Memory B cell (primary cell): ENCODE measurements at regions not wholly inside any gene's neighbourhood (a gene's known extent, or its start where the extent isn't known, plus 50 kb on each side); places are given as distances from the start of the nearest gene placed in this dataset.

ENCODE experiments used
- ATAC-seq: fragments of 150-1000 bp; cut with Tn5 transposase; 2 replicates; pipeline ENCODE4 v1.10.0; 2021; ENCODE audit warnings: low read depth, mild to moderate bottlenecking, moderate library complexity
- DNase-seq, 2 donors: peaks; one replicate each; pipeline ENCODE4 v3.0.0; 2022; ENCODE audit warnings: low spot score in 2 of 2
- H3K27ac Mint-ChIP-seq: one replicate; pipeline ENCODE4 v1.8.0; 2022; ENCODE audit warnings: mild to moderate bottlenecking, moderate library complexity, mixed read lengths
- H3K27me3 Mint-ChIP-seq: one replicate; pipeline ENCODE4 v1.8.0; 2022; ENCODE audit warnings: mixed read lengths
- H3K36me3 Mint-ChIP-seq: one replicate; pipeline ENCODE4 v1.8.0; 2022; ENCODE audit warnings: mild to moderate bottlenecking, mixed read lengths
- H3K4me1 Mint-ChIP-seq: one replicate; pipeline ENCODE4 v1.8.0; 2022; ENCODE audit warnings: mixed read lengths
- H3K4me3 Mint-ChIP-seq: one replicate; pipeline ENCODE4 v1.8.0; 2022; ENCODE audit warnings: mild to moderate bottlenecking, moderate library complexity, mixed read lengths
- H3K9me3 Mint-ChIP-seq: one replicate; pipeline ENCODE4 v1.8.0; 2022; ENCODE audit warnings: mixed read lengths

- no peak for DNase-seq
- H3K9me3 Mint-ChIP-seq = peaks cover 4% of the 10 kb centered on the region
- ATAC-seq = no peak
These were observed 307.7 kb upstream of the ARSJ start for GRCh38 chr4:114287079-114287696.

DNA sequence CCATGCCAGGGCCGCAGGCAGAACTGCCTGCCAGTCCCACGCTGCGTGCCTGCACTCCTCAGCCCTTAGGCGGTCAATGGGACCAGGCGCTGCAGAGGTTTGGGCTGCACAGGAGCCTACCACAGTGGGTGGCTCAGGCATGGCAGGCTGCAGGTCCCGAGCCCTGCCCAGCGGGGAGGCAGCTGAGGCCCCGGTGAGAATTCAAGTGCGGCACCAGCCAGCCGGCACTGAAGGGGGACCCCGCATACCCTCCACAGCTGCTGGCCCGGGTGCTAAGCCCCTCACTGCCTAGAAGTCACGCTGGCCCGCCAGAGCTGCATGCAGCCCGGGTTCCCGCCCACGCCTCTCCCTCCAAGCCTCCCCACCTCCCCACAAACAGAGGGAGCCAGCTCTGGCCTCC is 302.5 kb upstream of the UGT8 start:
- no peak for ATAC-seq
- Mint-ChIP-seq H3K27ac (no peak overlapping the region), H3K9me3 (peaks cover 12% of the 10 kb centered on the region), H3K27me3 (no peaks in the 10 kb centered on the region), H3K36me3 (peaks cover 2% of the 10 kb centered on the region), H3K4me3 (no peak overlapping the region), H3K4me1 (peaks cover 3% of the 10 kb centered on the region)
- DNase-seq = no peak

More at GRCh38 chr4:114287079-114287696, 307.7 kb upstream of the ARSJ start:
- Mint-ChIP-seq H3K4me3 (no peak overlapping the region), H3K4me1 (peaks cover 4% of the 10 kb centered on the region), H3K27ac (no peak overlapping the region), H3K27me3 (peaks cover 7% of the 10 kb centered on the region), H3K36me3 (peaks cover 2% of the 10 kb centered on the region)

GRCh38 chr4:114302472-114302871 is 296.1 kb upstream of the UGT8 start:
- ATAC-seq = no peak
- peaks cover 4% of the 10 kb centered on the region for H3K27me3 Mint-ChIP-seq
- peaks cover 3% of the 10 kb centered on the region for H3K4me1 Mint-ChIP-seq
- no peak for DNase-seq
- no peak overlapping the region for H3K4me3 Mint-ChIP-seq
- no peak overlapping the region for H3K27ac Mint-ChIP-seq
- H3K9me3 Mint-ChIP-seq = peaks cover 5% of the 10 kb centered on the region
- peaks cover 2% of the 10 kb centered on the region for H3K36me3 Mint-ChIP-seq

DNA sequence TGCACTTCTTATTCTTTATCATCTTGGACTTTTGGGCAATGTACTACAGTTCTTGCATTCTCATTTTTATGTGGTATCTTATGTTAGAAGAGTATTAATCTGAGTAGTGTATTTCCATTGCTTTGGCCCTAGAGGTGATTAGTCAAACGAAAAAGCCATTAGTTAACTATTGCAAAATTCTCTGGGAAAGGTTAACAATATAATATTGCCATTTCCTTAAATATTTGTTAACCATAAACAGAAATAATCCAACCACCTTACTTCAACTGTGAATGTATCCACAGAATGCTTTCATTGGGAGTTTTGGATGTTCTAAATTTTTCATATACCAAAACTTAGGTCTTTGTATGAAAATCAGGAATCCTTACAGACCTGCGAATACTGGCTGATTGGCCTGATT is 294.6 kb upstream of the UGT8 start:
- H3K27ac Mint-ChIP-seq = no peak overlapping the region
- H3K9me3 Mint-ChIP-seq = peaks cover 5% of the 10 kb centered on the region
- DNase-seq = no peak
- peaks cover 3% of the 10 kb centered on the region for H3K4me1 Mint-ChIP-seq
- no peak for ATAC-seq
- H3K27me3 Mint-ChIP-seq = peaks cover 7% of the 10 kb centered on the region
- H3K4me3 Mint-ChIP-seq = no peak overlapping the region
- peaks cover 2% of the 10 kb centered on the region for H3K36me3 Mint-ChIP-seq

- Mint-ChIP-seq H3K4me3 (no peak overlapping the region), H3K27me3 (peaks cover 7% of the 10 kb centered on the region), H3K36me3 (peaks cover 2% of the 10 kb centered on the region), H3K27ac (no peak overlapping the region), H3K9me3 (peaks cover 5% of the 10 kb centered on the region), H3K4me1 (peaks cover 3% of the 10 kb centered on the region)
- ATAC-seq = no peak
- DNase-seq = no peak
These were observed 294.0 kb upstream of the UGT8 start for GRCh38 chr4:114304567-114304966.

GRCh38 chr4:114306946-114307345 is 291.7 kb upstream of the UGT8 start:
- H3K27ac Mint-ChIP-seq = no peak overlapping the region
- ATAC-seq (no peak), DNase-seq (no peak)
- H3K27me3 Mint-ChIP-seq = peaks cover 7% of the 10 kb centered on the region
- no peak overlapping the region for H3K4me3 Mint-ChIP-seq
- no peaks in the 10 kb centered on the region for H3K9me3 Mint-ChIP-seq
- H3K4me1 Mint-ChIP-seq = peaks cover under 1% of the 10 kb centered on the region
- no peaks in the 10 kb centered on the region for H3K36me3 Mint-ChIP-seq

DNA sequence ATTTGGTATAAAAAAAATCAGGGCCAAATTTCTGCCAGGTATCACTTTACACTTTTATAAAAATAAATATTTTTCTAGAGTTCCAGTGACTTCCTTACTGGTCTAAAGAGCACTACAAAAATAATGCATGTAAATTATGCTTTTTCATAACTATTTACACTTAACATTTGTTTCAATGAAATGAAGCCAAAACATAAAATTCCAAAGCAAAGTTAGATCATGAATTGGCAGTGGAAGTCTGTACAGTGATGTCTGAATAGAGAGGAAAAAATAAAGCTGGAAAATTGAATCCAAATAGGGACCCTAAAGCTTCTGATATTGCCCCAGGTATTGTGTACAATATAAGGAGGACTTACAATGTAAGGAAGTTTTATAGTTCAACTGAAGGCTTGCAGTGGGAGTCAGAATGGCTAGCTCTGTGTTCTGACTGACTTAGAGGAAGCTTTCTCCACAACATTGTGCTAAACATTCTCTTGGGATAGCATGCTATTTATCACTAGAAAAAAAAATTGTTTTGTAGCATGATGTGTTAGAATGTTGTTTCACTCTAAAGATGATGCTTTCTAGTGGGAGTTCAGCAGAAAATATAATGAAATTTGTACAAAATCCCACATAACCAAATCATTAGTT is 288.2 kb upstream of the UGT8 start:
- DNase-seq = no peak
- Mint-ChIP-seq H3K4me3 (no peak overlapping the region), H3K36me3 (no peaks in the 10 kb centered on the region), H3K9me3 (no peaks in the 10 kb centered on the region), H3K27ac (no peak overlapping the region), H3K4me1 (peaks cover 2% of the 10 kb centered on the region), H3K27me3 (peaks cover 9% of the 10 kb centered on the region)
- no peak for ATAC-seq

DNA sequence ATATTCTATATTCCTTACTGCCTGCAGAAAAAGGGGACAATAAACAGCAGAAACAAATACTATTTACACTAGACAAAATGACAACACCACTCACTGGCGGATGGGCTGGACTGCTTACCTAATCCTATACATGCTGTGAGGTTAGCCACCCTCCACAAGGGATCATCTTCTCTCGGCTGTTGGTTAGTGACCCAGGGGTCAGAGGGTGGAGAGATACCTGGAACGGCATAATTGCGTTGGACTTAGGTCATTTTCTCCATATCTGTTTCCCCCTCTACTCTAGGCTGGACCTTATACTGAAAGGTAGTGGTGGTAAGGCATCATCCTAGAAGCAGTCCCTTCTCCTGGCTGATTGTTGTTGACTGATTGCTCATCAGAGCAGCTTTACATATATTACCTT is 286.8 kb upstream of the UGT8 start:
- peaks cover 6% of the 10 kb centered on the region for H3K27me3 Mint-ChIP-seq
- no peak for ATAC-seq

DNA sequence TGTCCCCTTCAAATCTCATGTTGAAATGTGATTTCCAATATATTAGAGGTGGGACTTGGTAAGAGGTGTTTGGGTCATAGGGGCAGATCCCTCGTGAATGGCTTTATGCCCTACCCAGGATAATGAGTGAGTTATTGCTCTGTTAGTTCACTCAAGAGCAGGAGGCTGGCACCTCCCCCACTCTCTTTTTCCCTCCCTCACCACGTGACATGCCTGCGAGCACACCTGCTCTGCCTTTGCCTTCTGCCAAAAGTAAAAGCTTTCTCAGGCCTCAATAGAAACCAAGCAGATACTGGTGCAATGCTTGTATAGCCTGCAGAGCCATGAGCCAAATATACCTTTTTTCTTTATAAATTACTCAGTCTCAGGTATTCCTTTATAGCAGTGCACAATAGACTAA is 286.3 kb upstream of the UGT8 start:
- Mint-ChIP-seq H3K4me3 (no peak overlapping the region), H3K27me3 (peaks cover 6% of the 10 kb centered on the region), H3K4me1 (peaks cover 2% of the 10 kb centered on the region), H3K9me3 (no peaks in the 10 kb centered on the region), H3K27ac (no peak overlapping the region), H3K36me3 (no peaks in the 10 kb centered on the region)
- ATAC-seq (no peak), DNase-seq (no peak)

More for the DNA sequence above, 286.8 kb upstream of the UGT8 start:
- DNase-seq = no peak
- Mint-ChIP-seq H3K36me3 (no peaks in the 10 kb centered on the region), H3K4me1 (peaks cover 2% of the 10 kb centered on the region), H3K9me3 (no peaks in the 10 kb centered on the region), H3K4me3 (no peak overlapping the region), H3K27ac (no peak overlapping the region)

GRCh38 chr4:114316789-114317188 is 281.8 kb upstream of the UGT8 start:
- H3K27me3 Mint-ChIP-seq = peaks cover 2% of the 10 kb centered on the region
- DNase-seq = no peak
- H3K9me3 Mint-ChIP-seq = no peaks in the 10 kb centered on the region
- H3K36me3 Mint-ChIP-seq = no peaks in the 10 kb centered on the region
- no peak overlapping the region for H3K27ac Mint-ChIP-seq
- no peak for ATAC-seq
- no peak overlapping the region for H3K4me3 Mint-ChIP-seq
- H3K4me1 Mint-ChIP-seq = peaks cover 2% of the 10 kb centered on the region

GRCh38 chr4:114317564-114317963 is 281.0 kb upstream of the UGT8 start:
- Mint-ChIP-seq H3K27ac (no peak overlapping the region), H3K9me3 (no peaks in the 10 kb centered on the region), H3K27me3 (no peaks in the 10 kb centered on the region), H3K36me3 (no peaks in the 10 kb centered on the region), H3K4me1 (no peaks in the 10 kb centered on the region), H3K4me3 (no peak overlapping the region)
- DNase-seq (no peak), ATAC-seq (no peak)

- no peak for ATAC-seq
- DNase-seq = no peak
- no peaks in the 10 kb centered on the region for H3K36me3 Mint-ChIP-seq
- no peaks in the 10 kb centered on the region for H3K9me3 Mint-ChIP-seq
- H3K27me3 Mint-ChIP-seq = no peaks in the 10 kb centered on the region
- no peak overlapping the region for H3K27ac Mint-ChIP-seq
- no peak overlapping the region for H3K4me3 Mint-ChIP-seq
- no peaks in the 10 kb centered on the region for H3K4me1 Mint-ChIP-seq
These were observed 280.3 kb upstream of the UGT8 start for GRCh38 chr4:114318309-114318708.

- no peak overlapping the region for H3K27ac Mint-ChIP-seq
- no peaks in the 10 kb centered on the region for H3K4me1 Mint-ChIP-seq
- H3K27me3 Mint-ChIP-seq = no peaks in the 10 kb centered on the region
- no peak for ATAC-seq
- no peak for DNase-seq
- no peaks in the 10 kb centered on the region for H3K9me3 Mint-ChIP-seq
- no peaks in the 10 kb centered on the region for H3K36me3 Mint-ChIP-seq
- H3K4me3 Mint-ChIP-seq = no peak overlapping the region
These were observed 278.5 kb upstream of the UGT8 start for GRCh38 chr4:114320126-114320525.

GRCh38 chr4:114321366-114321765 is 277.2 kb upstream of the UGT8 start:
- H3K4me1 Mint-ChIP-seq = no peaks in the 10 kb centered on the region
- H3K27ac Mint-ChIP-seq = no peak overlapping the region
- H3K9me3 Mint-ChIP-seq = no peaks in the 10 kb centered on the region
- H3K36me3 Mint-ChIP-seq = no peaks in the 10 kb centered on the region
- DNase-seq (no peak), ATAC-seq (no peak)
- no peaks in the 10 kb centered on the region for H3K27me3 Mint-ChIP-seq
- no peak overlapping the region for H3K4me3 Mint-ChIP-seq

DNA sequence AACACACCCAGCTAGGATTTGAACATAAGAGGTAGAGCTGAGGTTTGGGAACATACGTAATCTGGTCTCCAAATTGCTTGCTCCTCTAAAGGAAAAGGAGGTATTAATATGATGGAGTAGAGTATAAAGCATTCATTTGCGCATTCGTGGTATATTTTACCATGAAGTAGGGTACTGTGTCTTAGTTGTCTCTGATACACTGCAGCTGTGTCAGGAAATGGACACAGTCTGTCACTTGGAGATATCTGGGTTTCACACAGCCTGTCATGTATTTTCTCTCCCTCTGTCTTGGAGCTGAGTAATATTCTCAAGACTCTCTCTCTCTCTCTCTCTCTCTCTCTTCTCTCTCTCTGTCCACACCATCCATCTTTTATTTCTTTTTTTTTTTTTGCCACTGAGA is 274.8 kb upstream of the UGT8 start:
- no peak for ATAC-seq

More for the DNA sequence above, 274.8 kb upstream of the UGT8 start:
- Mint-ChIP-seq H3K9me3 (no peaks in the 10 kb centered on the region), H3K27me3 (no peaks in the 10 kb centered on the region), H3K4me3 (no peak overlapping the region), H3K36me3 (no peaks in the 10 kb centered on the region), H3K4me1 (no peaks in the 10 kb centered on the region), H3K27ac (no peak overlapping the region)
- no peak for DNase-seq
